Type B pancreatic cell (in vitro differentiated cells): ENCODE measurements at regions not wholly inside any gene's neighbourhood (a gene's known extent, or its start where the extent isn't known, plus 50 kb on each side); places are given as distances from the start of the nearest gene placed in this dataset.
"Not testable (repeated sequence)": the region's sequence is repeated elsewhere in the genome, so short reads cannot be mapped to it uniquely, and the experiment has no call there.

ENCODE experiments used
- DNase-seq: peaks from one replicate; pipeline ENCODE4 v3.0.0; 2021; ENCODE audit warnings: mixed read lengths; ENCODE audit not compliant: unreplicated experiment; ENCODE audit errors: extremely low spot score
- H3K27ac Mint-ChIP-seq: 2 replicates; pipeline ENCODE4 v1.8.0; 2021; ENCODE audit warnings: mild to moderate bottlenecking, mixed read lengths
- H3K27me3 Mint-ChIP-seq: 2 replicates; pipeline ENCODE4 v1.8.0; 2021; ENCODE audit warnings: mixed read lengths
- H3K36me3 Mint-ChIP-seq: 2 replicates; pipeline ENCODE4 v1.8.0; 2021; ENCODE audit warnings: mixed read lengths
- H3K4me1 Mint-ChIP-seq: one replicate; pipeline ENCODE4 v1.8.0; 2021; ENCODE audit warnings: mixed read lengths; ENCODE audit not compliant: unreplicated experiment
- H3K4me3 Mint-ChIP-seq: 2 replicates; pipeline ENCODE4 v1.8.0; 2021; ENCODE audit warnings: mild to moderate bottlenecking, mixed read lengths
- H3K9me3 Mint-ChIP-seq: 2 replicates; pipeline ENCODE4 v1.8.0; 2021; ENCODE audit warnings: mixed read lengths
- TF ChIP-seq, protein P1 (sequence below): fragments of 200-600 bp; sonication (generic); conservative IDR thresholded peaks from 2 replicates; pipeline ENCODE4 v1.5.0; 2021; ENCODE audit warnings: antibody characterized with exemption, mild to moderate bottlenecking

- Mint-ChIP-seq H3K9me3 (no peaks in the 10 kb centered on the region), H3K36me3 (no peaks in the 10 kb centered on the region), H3K4me1 (peaks cover 20% of the 10 kb centered on the region), H3K27me3 (peaks cover 13% of the 10 kb centered on the region), H3K4me3 (no peak overlapping the region), H3K27ac (no peak overlapping the region)
- DNase-seq = no peak
- TF ChIP-seq, protein P1, sequence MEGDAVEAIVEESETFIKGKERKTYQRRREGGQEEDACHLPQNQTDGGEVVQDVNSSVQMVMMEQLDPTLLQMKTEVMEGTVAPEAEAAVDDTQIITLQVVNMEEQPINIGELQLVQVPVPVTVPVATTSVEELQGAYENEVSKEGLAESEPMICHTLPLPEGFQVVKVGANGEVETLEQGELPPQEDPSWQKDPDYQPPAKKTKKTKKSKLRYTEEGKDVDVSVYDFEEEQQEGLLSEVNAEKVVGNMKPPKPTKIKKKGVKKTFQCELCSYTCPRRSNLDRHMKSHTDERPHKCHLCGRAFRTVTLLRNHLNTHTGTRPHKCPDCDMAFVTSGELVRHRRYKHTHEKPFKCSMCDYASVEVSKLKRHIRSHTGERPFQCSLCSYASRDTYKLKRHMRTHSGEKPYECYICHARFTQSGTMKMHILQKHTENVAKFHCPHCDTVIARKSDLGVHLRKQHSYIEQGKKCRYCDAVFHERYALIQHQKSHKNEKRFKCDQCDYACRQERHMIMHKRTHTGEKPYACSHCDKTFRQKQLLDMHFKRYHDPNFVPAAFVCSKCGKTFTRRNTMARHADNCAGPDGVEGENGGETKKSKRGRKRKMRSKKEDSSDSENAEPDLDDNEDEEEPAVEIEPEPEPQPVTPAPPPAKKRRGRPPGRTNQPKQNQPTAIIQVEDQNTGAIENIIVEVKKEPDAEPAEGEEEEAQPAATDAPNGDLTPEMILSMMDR = no peak
Observed at GRCh38 chr19:28312269-28312668, 900.7 kb downstream of the UQCRFS1 start.

DNA sequence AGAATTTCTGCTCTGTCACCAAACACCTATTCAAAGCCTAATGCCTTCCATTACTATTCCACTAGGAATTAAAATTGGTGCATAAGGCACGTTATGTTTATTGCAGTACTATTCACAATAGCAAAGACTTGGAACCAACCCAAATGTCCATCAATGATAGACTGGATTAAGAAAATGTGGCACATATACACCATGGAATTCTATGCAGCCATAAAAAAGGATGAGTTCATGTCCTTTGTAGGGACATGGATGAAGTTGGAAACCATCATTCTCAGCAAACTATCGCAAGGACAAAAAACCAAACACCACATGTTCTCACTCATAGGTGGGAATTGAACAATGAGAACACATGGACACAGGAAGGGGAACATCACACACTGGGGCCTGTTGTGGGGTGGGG is 902.1 kb downstream of the UQCRFS1 start:
- not testable (repeated sequence) for H3K36me3 Mint-ChIP-seq, H3K4me3 Mint-ChIP-seq, DNase-seq, H3K9me3 Mint-ChIP-seq, H3K27ac Mint-ChIP-seq
- Mint-ChIP-seq H3K4me1 (peaks cover 15% of the 10 kb centered on the region), H3K27me3 (peaks cover 13% of the 10 kb centered on the region)

DNA sequence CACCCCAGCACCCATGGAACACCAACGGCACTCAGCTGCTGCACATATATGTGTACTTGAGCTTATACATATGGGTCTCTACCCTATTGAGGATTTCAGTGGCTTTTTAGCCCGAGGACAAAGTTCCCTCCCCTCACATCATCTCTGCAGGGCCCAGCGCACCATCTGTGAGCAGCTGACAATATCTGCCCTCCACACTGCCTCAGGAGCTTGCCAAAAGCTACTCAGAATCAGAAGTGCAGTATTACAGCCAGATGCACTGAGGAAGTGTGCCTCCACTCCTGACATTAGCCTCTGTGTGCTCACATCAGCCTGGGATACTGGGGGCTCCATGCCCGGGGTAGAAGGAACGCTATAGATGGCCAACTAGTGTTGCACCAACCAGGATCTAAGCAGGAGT is 903.9 kb downstream of the UQCRFS1 start:
- no peak for DNase-seq
- Mint-ChIP-seq H3K9me3 (no peaks in the 10 kb centered on the region), H3K27me3 (peaks cover 6% of the 10 kb centered on the region), H3K27ac (no peak overlapping the region), H3K36me3 (no peaks in the 10 kb centered on the region), H3K4me3 (no peak overlapping the region), H3K4me1 (peaks cover 13% of the 10 kb centered on the region)
- TF ChIP-seq, protein P1 = no peak

DNA sequence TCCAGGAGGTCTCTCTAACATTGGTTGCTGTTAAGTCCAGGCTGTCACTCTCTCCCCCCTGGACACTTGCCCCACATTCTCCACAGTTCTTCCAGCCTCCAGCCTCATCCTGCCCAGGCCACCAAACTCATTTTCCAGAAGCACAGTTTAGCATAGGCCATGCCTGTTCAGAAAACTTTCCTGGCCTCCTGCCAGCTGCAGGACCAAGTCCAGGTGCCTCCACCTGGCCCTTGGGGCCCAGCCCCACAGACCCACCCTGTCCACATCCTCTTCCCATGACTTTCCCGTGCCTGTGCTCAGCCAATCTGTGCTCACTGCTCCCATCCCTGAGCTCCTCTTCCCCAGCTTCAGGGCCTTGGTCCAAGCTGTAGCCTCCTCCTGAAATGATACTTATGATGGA is 905.0 kb downstream of the UQCRFS1 start:
- TF ChIP-seq, protein P1 = no peak
- Mint-ChIP-seq H3K27me3 (peaks cover 6% of the 10 kb centered on the region), H3K36me3 (no peaks in the 10 kb centered on the region), H3K4me1 (peaks cover 2% of the 10 kb centered on the region), H3K4me3 (no peak overlapping the region), H3K27ac (no peak overlapping the region), H3K9me3 (no peaks in the 10 kb centered on the region)
- DNase-seq = no peak

DNA sequence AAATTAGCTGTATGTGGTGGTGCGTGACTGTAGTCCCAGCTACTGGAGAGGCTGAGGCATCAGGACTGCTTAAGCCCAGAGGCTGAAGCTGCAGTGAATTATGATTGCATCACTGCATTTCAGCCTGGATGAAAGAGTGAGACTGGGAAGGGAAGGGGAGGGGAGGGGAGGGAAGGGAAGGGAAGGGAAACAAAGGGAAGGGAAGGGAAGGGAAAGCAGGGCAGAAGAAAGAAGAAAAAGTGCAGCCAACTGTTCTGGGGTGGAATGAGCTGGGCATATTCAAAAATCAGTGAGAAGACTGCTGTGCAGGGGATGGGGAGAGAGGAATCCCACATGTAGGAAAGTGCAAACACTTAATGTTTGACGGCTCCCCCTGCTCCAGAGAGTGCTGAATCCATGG is 905.5 kb downstream of the UQCRFS1 start:
- no peak overlapping the region for H3K27ac Mint-ChIP-seq
- H3K4me3 Mint-ChIP-seq = no peak overlapping the region
- no peaks in the 10 kb centered on the region for H3K9me3 Mint-ChIP-seq
- TF ChIP-seq, protein P1 = no peak
- H3K4me1 Mint-ChIP-seq = no peaks in the 10 kb centered on the region
- H3K36me3 Mint-ChIP-seq = no peaks in the 10 kb centered on the region
- no peak for DNase-seq
- H3K27me3 Mint-ChIP-seq = peaks cover 6% of the 10 kb centered on the region

DNA sequence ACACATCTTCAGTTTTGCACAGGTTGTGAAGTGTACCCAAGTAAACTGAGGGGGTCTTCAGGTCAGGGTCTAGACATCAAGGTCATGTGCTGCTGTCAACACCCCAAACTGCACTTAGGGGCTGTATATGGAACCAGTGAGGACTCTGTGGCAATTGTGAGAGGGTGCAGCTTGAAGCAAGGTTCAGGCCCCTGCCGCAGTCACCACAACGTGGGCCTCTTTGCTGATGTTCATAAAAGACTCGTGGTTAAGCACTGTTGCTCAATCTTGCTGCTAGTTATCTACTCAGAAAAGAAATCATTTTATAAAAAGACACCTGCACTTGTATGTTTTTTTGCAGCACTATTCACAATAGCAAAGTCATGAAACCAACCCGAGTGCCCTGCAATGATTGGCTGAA is 907.4 kb downstream of the UQCRFS1 start:
- DNase-seq = no peak
- Mint-ChIP-seq H3K36me3 (no peaks in the 10 kb centered on the region), H3K4me3 (no peak overlapping the region), H3K4me1 (no peaks in the 10 kb centered on the region), H3K27me3 (peaks cover 6% of the 10 kb centered on the region), H3K9me3 (no peaks in the 10 kb centered on the region), H3K27ac (no peak overlapping the region)
- TF ChIP-seq, protein P1 = no peak
